Natural killer cell (primary cell): ENCODE measurements at regions not wholly inside any gene's neighbourhood (a gene's known extent, or its start where the extent isn't known, plus 50 kb on each side); places are given as distances from the start of the nearest gene placed in this dataset.
A peak's percentile ranks its signal among the peaks of the same experiment; 100 is the strongest.

Experiments used
- ATAC-seq, 3 donors: fragments of 150-1000 bp in 2 of 3; fragments of 200-7000 bp in 1 of 3; cut with Tn5 transposase; 1 replicate in 1 of 3; 2 replicates in 2 of 3; pipeline ENCODE4 v1.10.0; 2021; ENCODE audit warnings: mild to moderate bottlenecking in 2 of 3, moderate library complexity in 2 of 3
- DNase-seq, 2 donors: peaks; one replicate each; pipeline versions ENCODE4 v3.0.0 to v3.0.0-alpha.2; 2013 to 2021; ENCODE audit warnings: mixed read lengths in 1 of 2
- H3K27ac ChIP-seq: one replicate; pipeline ENCODE4 v1.5.1; 2013; ENCODE audit warnings: mild to moderate bottlenecking, low read length
- H3K27me3 ChIP-seq: one replicate; pipeline ENCODE4 v1.6.1; 2013; ENCODE audit warnings: low read length; ENCODE audit not compliant: control insufficient read depth, insufficient read depth
- H3K36me3 ChIP-seq: one replicate; pipeline ENCODE4 v1.6.1; 2013; ENCODE audit warnings: low read length; ENCODE audit not compliant: control insufficient read depth, insufficient read depth
- H3K4me1 ChIP-seq: one replicate; pipeline ENCODE4 v1.6.1; 2013; ENCODE audit warnings: low read length; ENCODE audit not compliant: control insufficient read depth, insufficient read depth
- H3K4me3 ChIP-seq: one replicate; pipeline ENCODE4 v1.5.1; 2013; ENCODE audit warnings: low read length
- H3K9me3 ChIP-seq: one replicate; pipeline ENCODE4 v1.6.1; 2013; ENCODE audit warnings: low read length; ENCODE audit not compliant: control insufficient read depth, insufficient read depth
- H3K27ac Mint-ChIP-seq, 2 donors: one replicate each; pipeline ENCODE4 v1.8.0; 2022; ENCODE audit warnings: mild to moderate bottlenecking in 2 of 2, mixed read lengths in 2 of 2, moderate library complexity in 1 of 2
- H3K27me3 Mint-ChIP-seq, 2 donors: one replicate each; pipeline ENCODE4 v1.8.0; 2022; ENCODE audit warnings: low read depth in 2 of 2, mixed read lengths in 2 of 2
- H3K36me3 Mint-ChIP-seq: one replicate; pipeline ENCODE4 v1.8.0; 2022; ENCODE audit warnings: mixed read lengths
- H3K4me1 Mint-ChIP-seq, 2 donors: one replicate each; pipeline ENCODE4 v1.8.0; 2022; ENCODE audit warnings: mixed read lengths in 2 of 2
- H3K4me3 Mint-ChIP-seq: one replicate; pipeline ENCODE4 v1.8.0; 2022; ENCODE audit warnings: mild to moderate bottlenecking, moderate library complexity, mixed read lengths
- H3K9me3 Mint-ChIP-seq, 2 donors: one replicate each; pipeline ENCODE4 v1.8.0; 2022; ENCODE audit warnings: mixed read lengths in 2 of 2
- WGBS: methylation state at CpG from one replicate; pipeline ENCODE4 v1.1.7; 2013; ENCODE audit warnings: missing lambda C conversion rate; ENCODE audit not compliant: insufficient coverage; 5-methylcytosine and 5-hydroxymethylcytosine counted together
- intact Hi-C: fragments of 100-400 bp; cut with micrococcal nuclease; formaldehyde crosslinking; loops from one replicate; pipeline ENCODE4 v1.14.2; 2022
- TF ChIP-seq, protein P1 (sequence below): fragments of 200-600 bp; IDR thresholded peaks from one replicate; pipeline ENCODE4 v1.8.0; 2022; ENCODE audit warnings: antibody characterized with exemption

DNA sequence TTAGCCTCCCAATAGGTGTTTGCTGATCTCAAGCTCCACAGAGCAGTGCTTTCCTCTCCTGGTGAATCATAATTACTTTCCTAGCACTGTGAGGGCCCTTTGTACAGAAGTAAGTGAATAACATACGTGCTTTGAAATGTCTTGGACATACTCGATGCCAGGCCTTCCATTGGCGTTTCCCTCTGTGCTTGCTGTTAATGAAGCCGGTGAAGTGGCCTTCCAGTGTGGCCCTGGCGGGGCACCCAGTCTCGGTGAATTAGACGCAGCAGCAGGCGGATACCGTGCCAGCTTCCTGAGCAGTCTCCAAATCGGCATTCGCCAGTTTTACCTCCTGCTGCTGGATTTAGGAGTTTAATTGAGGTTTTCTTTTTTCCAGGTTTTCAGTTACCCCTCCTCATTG, 132.3 kb downstream of the HMX1 start:
- peaks cover 0 to 2% of the 10 kb centered on the region in 2 donors for H3K9me3 Mint-ChIP-seq
- TF ChIP-seq, protein P1, sequence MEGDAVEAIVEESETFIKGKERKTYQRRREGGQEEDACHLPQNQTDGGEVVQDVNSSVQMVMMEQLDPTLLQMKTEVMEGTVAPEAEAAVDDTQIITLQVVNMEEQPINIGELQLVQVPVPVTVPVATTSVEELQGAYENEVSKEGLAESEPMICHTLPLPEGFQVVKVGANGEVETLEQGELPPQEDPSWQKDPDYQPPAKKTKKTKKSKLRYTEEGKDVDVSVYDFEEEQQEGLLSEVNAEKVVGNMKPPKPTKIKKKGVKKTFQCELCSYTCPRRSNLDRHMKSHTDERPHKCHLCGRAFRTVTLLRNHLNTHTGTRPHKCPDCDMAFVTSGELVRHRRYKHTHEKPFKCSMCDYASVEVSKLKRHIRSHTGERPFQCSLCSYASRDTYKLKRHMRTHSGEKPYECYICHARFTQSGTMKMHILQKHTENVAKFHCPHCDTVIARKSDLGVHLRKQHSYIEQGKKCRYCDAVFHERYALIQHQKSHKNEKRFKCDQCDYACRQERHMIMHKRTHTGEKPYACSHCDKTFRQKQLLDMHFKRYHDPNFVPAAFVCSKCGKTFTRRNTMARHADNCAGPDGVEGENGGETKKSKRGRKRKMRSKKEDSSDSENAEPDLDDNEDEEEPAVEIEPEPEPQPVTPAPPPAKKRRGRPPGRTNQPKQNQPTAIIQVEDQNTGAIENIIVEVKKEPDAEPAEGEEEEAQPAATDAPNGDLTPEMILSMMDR, result no peak

DNA sequence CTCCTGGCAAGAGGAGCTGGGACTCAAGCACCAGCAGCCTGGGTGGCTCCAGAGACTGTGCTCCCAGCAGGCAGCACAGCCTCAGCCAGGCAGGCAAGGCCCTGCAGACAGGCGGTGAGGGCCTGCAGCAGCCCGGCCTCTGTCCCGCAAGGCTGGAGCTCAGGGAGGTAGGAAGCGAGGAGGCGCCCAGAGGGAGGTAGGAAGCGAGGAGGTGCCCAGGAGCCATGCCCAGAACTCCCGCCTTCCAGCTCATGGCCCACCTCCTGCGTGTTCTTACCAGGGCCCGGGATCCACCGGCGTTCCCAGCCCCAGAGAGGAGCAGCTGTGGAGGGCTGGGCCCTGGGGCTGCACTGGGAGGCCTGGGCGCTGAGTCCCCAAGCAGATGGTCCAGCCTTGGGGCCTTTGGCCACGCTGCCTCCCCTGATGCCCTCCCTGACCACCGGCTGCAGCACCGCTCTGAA, 133.1 kb downstream of the HMX1 start:
- TF ChIP-seq, protein P1, result no peak
- intact Hi-C loops, result no loop called here
- no peak overlapping the region for H3K27ac Mint-ChIP-seq
- Histone ChIP-seq H3K27me3 (no peaks in the 10 kb centered on the region), H3K9me3 (no peaks in the 10 kb centered on the region), H3K27ac (no peak overlapping the region), H3K36me3 (no peaks in the 10 kb centered on the region), H3K4me3 (no peak overlapping the region), H3K4me1 (no peaks in the 10 kb centered on the region)
- no peak overlapping the region for H3K4me3 Mint-ChIP-seq
- H3K4me1 Mint-ChIP-seq, result no peaks in the 10 kb centered on the region
- ATAC-seq (no peak), DNase-seq (no peak)
- H3K9me3 Mint-ChIP-seq, result peaks cover 0 to 5% of the 10 kb centered on the region in 2 donors
- H3K27me3 Mint-ChIP-seq, result no peaks in the 10 kb centered on the region
- WGBS, result 87% methylated on average over 15 of the region's 15 CpGs
- H3K36me3 Mint-ChIP-seq, result no peaks in the 10 kb centered on the region

More for the DNA sequence above, 132.3 kb downstream of the HMX1 start:
- no peaks in the 10 kb centered on the region for H3K36me3 Mint-ChIP-seq
- H3K4me3 Mint-ChIP-seq, result no peak overlapping the region
- no peak overlapping the region for H3K4me3 ChIP-seq
- DNase-seq (no peak), ATAC-seq (no peak)
- H3K27me3 ChIP-seq, result no peaks in the 10 kb centered on the region
- H3K27ac ChIP-seq, result no peak overlapping the region
- 94% methylated on average over 11 of the region's 11 CpGs for WGBS
- no peaks in the 10 kb centered on the region for H3K36me3 ChIP-seq
- H3K9me3 ChIP-seq, result no peaks in the 10 kb centered on the region
- no peaks in the 10 kb centered on the region for H3K4me1 Mint-ChIP-seq
- no peaks in the 10 kb centered on the region for H3K4me1 ChIP-seq
- no peaks in the 10 kb centered on the region for H3K27me3 Mint-ChIP-seq
- intact Hi-C loops, result no loop called here
- H3K27ac Mint-ChIP-seq, result no peak overlapping the region

DNA sequence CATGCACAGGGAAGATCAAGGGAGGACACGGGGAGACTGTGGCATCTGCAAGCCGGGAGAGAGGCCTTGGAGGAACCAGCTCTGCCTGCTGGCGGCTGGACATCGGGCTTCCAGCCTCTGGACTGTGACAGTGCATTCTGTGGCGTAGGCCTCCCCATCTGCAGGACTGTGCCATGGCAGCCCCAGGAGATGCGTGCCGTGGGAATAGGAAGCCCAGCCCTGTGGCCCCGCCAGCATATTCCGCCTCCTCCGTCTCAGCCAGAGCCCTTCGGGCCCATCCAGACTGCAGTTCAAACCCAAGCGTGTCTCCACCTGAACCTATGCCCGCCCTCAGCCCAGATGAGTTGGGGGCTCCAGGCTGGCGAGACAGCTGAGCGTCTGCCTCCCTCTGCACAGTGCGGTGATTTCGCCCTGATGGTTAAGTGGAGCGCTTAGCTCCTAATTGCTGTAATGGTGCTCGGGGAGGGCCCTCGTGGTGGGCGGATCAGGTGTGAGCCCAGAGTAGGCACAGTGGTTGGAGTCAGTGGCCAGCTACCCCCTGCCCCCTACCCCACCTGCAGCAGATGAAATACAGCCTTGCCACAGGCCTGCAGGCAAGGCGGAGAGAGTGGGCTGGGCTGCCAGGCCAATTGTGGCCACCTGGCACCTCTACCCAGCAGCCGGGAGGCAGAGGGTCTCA, 133.9 kb downstream of the HMX1 start:
- Histone ChIP-seq H3K4me1 (no peaks in the 10 kb centered on the region), H3K36me3 (no peaks in the 10 kb centered on the region), H3K9me3 (no peaks in the 10 kb centered on the region), H3K27ac (no peak overlapping the region), H3K27me3 (no peaks in the 10 kb centered on the region), H3K4me3 (no peak overlapping the region)
- intact Hi-C loops, result no loop called here
- H3K27ac Mint-ChIP-seq, result no peak overlapping the region
- 86% methylated on average over 23 of the region's 23 CpGs for WGBS
- no peaks in the 10 kb centered on the region for H3K36me3 Mint-ChIP-seq
- H3K4me1 Mint-ChIP-seq, result no peaks in the 10 kb centered on the region
- peak in 1 of 3 donors; percentile 5 for ATAC-seq
- DNase-seq, result no peak
- H3K27me3 Mint-ChIP-seq, result no peaks in the 10 kb centered on the region
- TF ChIP-seq, protein P1, result no peak
- peaks cover 0 to 5% of the 10 kb centered on the region in 2 donors for H3K9me3 Mint-ChIP-seq
- no peak overlapping the region for H3K4me3 Mint-ChIP-seq

DNA sequence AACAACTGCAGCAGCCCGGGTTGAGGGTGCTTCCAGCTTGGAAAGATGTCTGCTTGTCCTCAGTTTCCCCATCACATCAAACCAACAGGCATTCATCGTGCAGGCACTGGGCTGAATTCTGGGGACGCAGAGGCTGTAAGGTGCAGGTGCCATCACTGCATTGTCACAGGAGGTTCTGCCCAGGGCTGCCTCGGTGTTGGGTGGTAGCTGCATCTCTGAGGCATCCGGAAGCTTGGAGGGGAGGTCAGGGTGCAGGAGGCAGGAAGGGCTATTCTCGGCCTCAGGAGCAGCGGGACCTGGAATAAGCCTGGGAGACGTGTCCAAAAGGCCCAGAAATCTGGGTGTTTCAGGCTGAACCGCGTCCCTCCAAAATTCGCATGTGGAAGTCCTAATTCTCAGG, 134.6 kb downstream of the HMX1 start:
- H3K27ac ChIP-seq, result no peak overlapping the region
- H3K4me1 ChIP-seq, result no peaks in the 10 kb centered on the region
- Mint-ChIP-seq H3K27ac (no peak overlapping the region), H3K4me3 (no peak overlapping the region), H3K27me3 (no peaks in the 10 kb centered on the region), H3K9me3 (peaks cover 0 to 5% of the 10 kb centered on the region in 2 donors), H3K4me1 (no peaks in the 10 kb centered on the region), H3K36me3 (no peaks in the 10 kb centered on the region)
- H3K36me3 ChIP-seq, result no peaks in the 10 kb centered on the region
- H3K27me3 ChIP-seq, result no peaks in the 10 kb centered on the region
- H3K9me3 ChIP-seq, result no peaks in the 10 kb centered on the region
- WGBS, result 91% methylated on average over 11 of the region's 11 CpGs
- no peak for ATAC-seq
- no peak overlapping the region for H3K4me3 ChIP-seq
- intact Hi-C loops, result no loop called here
- no peak for DNase-seq
- TF ChIP-seq, protein P1, result no peak
